Loucy (cell line): ENCODE measurements at regions not wholly inside any gene's neighbourhood (a gene's known extent, or its start where the extent isn't known, plus 50 kb on each side); places are given as distances from the start of the nearest gene placed in this dataset.

Experiments used
- H2AFZ ChIP-seq: fragments of 200-600 bp; sonication (generic); 2 replicates; pipeline ENCODE4 v1.6.0; 2016; ENCODE audit warnings: antibody characterized with exemption, mild to moderate bottlenecking, low read length, moderate library complexity
- H3F3A ChIP-seq: fragments of 200-600 bp; 2 replicates; pipeline ENCODE4 v1.6.0; 2016; ENCODE audit warnings: antibody characterized with exemption, low read depth, mild to moderate bottlenecking
- H3K27me3 ChIP-seq: fragments of 200-600 bp; sonication (generic); 2 replicates; pipeline ENCODE4 v1.6.1; 2014; ENCODE audit warnings: low read length, mild to moderate bottlenecking; ENCODE audit not compliant: insufficient read depth, poor library complexity, severe bottlenecking
- H3K36me3 ChIP-seq: fragments of 200-600 bp; sonication (generic); 2 replicates; pipeline ENCODE4 v1.6.1; 2016; ENCODE audit warnings: low read length; ENCODE audit not compliant: insufficient read depth
- H3K4me1 ChIP-seq: fragments of 200-600 bp; sonication (generic); 2 replicates; pipeline ENCODE4 v1.5.1; 2014; ENCODE audit warnings: low read length, mild to moderate bottlenecking; ENCODE audit not compliant: insufficient read depth, poor library complexity, severe bottlenecking
- H3K4me2 ChIP-seq: fragments of 200-600 bp; sonication (generic); 2 replicates; pipeline ENCODE4 v1.6.0; 2014; ENCODE audit warnings: antibody characterized with exemption, low read length, low read depth, mild to moderate bottlenecking; ENCODE audit not compliant: poor library complexity, severe bottlenecking
- H3K4me3 ChIP-seq: fragments of 200-600 bp; sonication (generic); 2 replicates; pipeline ENCODE4 v1.5.1; 2014; ENCODE audit warnings: low read length, mild to moderate bottlenecking, mixed read lengths; ENCODE audit not compliant: poor library complexity, severe bottlenecking
- H3K79me2 ChIP-seq: fragments of 200-600 bp; sonication (generic); 2 replicates; pipeline ENCODE4 v1.6.1; 2014; ENCODE audit warnings: low read length; ENCODE audit not compliant: insufficient read depth
- H3K9ac ChIP-seq: fragments of 200-600 bp; sonication (generic); 2 replicates; pipeline ENCODE4 v1.6.0; 2014; ENCODE audit warnings: mild to moderate bottlenecking, low read depth, low read length, moderate library complexity; ENCODE audit not compliant: poor library complexity, severe bottlenecking
- H3K9me2 ChIP-seq: fragments of 200-600 bp; sonication (generic); replicated peaks from 2 replicates; pipeline ENCODE4 v1.6.1; 2016; ENCODE audit warnings: low read depth, low read length, mixed read lengths
- H3K9me3 ChIP-seq: fragments of 200-600 bp; sonication (generic); 2 replicates; pipeline ENCODE4 v1.6.1; 2014; ENCODE audit warnings: mild to moderate bottlenecking, antibody characterized with exemption, low read length, low read depth; ENCODE audit not compliant: insufficient read depth
- H4K20me1 ChIP-seq: fragments of 200-600 bp; sonication (generic); 2 replicates; pipeline ENCODE4 v1.6.0; 2014; ENCODE audit warnings: antibody characterized with exemption, low read length, mild to moderate bottlenecking; ENCODE audit not compliant: insufficient read depth, poor library complexity, severe bottlenecking
- CTCF ChIP-seq: fragments of 200-600 bp; sonication (generic); conservative IDR thresholded peaks from 2 replicates; pipeline ENCODE4 v1.5.1; 2014; ENCODE audit warnings: mild to moderate bottlenecking, antibody characterized with exemption, low read length
- EZH2phosphoT487 ChIP-seq: fragments of 200-600 bp; IDR thresholded peaks from 2 replicates; pipeline ENCODE4 v1.6.1; 2018; ENCODE audit warnings: antibody characterized with exemption, mild to moderate bottlenecking, moderate library complexity, borderline replicate concordance

GRCh38 chr6:11317885-11318771 is 85.7 kb upstream of the NEDD9 start:
- H3F3A ChIP-seq = no peaks in the 10 kb centered on the region
- H4K20me1 ChIP-seq = no peaks in the 10 kb centered on the region
- no peak for TF ChIP-seq EZH2phosphoT487
- no peak for TF ChIP-seq CTCF
- H3K79me2 ChIP-seq = no peaks in the 10 kb centered on the region
- H3K4me3 ChIP-seq = no peak overlapping the region
- no peaks in the 10 kb centered on the region for H3K9me3 ChIP-seq
- H3K9ac ChIP-seq = no peak overlapping the region
- H2AFZ ChIP-seq = no peak overlapping the region
- H3K4me1 ChIP-seq = no peaks in the 10 kb centered on the region
- no peaks in the 10 kb centered on the region for H3K27me3 ChIP-seq
- H3K4me2 ChIP-seq = no peak overlapping the region
- H3K36me3 ChIP-seq = no peaks in the 10 kb centered on the region
- no peaks in the 10 kb centered on the region for H3K9me2 ChIP-seq

GRCh38 chr6:11315743-11316437 is 83.4 kb upstream of the NEDD9 start:
- no peak for TF ChIP-seq CTCF
- TF ChIP-seq EZH2phosphoT487 = no peak
- Histone ChIP-seq H3F3A (no peaks in the 10 kb centered on the region), H3K79me2 (no peaks in the 10 kb centered on the region), H3K9me3 (no peaks in the 10 kb centered on the region), H3K9me2 (no peaks in the 10 kb centered on the region), H3K9ac (no peak overlapping the region), H3K4me1 (no peaks in the 10 kb centered on the region), H3K27me3 (no peaks in the 10 kb centered on the region), H3K4me3 (no peak overlapping the region), H4K20me1 (no peaks in the 10 kb centered on the region), H2AFZ (no peak overlapping the region), H3K36me3 (no peaks in the 10 kb centered on the region), H3K4me2 (no peak overlapping the region)

GRCh38 chr6:11313207-11313606 is 80.7 kb upstream of the NEDD9 start:
- no peaks in the 10 kb centered on the region for H4K20me1 ChIP-seq
- H3K9me2 ChIP-seq = no peaks in the 10 kb centered on the region
- H3K79me2 ChIP-seq = no peaks in the 10 kb centered on the region
- no peak overlapping the region for H3K4me2 ChIP-seq
- H3F3A ChIP-seq = no peaks in the 10 kb centered on the region
- H3K9ac ChIP-seq = no peak overlapping the region
- H3K9me3 ChIP-seq = no peaks in the 10 kb centered on the region
- no peaks in the 10 kb centered on the region for H3K27me3 ChIP-seq
- H3K4me3 ChIP-seq = no peak overlapping the region
- no peak for TF ChIP-seq EZH2phosphoT487
- no peaks in the 10 kb centered on the region for H3K4me1 ChIP-seq
- H3K36me3 ChIP-seq = no peaks in the 10 kb centered on the region
- H2AFZ ChIP-seq = no peak overlapping the region
